Activated CD4-positive, alpha-beta T cell treated with anti-CD3 and anti-CD28 coated beads, Interleukin-2, amount 50 U/mL, for 16 hours (primary cell): ENCODE measurements at regions not wholly inside any gene's neighbourhood (a gene's known extent, or its start where the extent isn't known, plus 50 kb on each side); places are given as distances from the start of the nearest gene placed in this dataset.

Source experiments
- DNase-seq: peaks from one replicate; pipeline ENCODE4 v3.0.0-alpha.2; 2020

DNA sequence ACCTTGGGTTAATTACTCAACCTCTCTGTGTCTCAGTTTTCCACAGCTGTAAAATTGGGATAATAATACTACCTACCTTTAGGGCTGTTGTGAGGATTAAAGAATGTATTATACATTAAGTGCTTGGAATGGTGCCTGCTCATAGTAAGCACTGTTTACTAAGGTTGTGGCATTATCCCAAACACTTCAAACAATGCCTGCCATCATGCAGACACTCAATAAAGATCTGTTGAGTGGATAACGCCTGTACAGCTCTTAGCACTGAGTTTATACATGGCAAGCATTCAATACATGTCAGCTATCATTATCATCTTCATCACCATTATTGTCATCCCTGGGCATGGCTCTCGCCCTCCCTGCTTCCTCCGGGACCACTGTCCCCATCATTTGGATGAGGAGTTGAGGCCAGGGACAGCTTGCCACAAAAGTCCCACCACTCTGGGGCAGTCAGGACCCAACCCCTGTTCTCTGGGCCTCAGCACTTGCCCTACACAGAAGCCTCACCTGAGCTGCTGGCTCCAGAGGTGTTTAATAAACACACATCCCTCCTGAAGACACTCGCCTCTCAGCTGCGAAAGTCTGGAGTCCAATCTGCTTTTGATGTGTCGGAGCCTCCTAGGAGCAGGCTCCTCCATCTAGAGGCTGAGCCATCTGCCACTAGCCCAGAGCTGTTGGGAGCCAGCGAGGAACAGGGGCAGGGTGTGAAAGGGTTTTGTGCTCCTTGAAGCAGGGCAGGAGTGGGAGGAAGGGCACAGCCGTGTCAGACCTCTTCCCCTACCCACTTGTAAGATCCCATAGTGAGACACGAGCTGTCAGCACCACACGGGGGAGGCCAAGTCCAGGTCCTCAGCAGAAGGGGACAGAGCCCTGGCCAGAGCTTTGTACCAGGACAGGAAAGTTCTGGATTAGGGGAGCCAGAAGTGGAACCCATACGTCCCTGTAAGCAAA is 80.9 kb upstream of the ZC3H12A start:
- DNase-seq: no peak

DNA sequence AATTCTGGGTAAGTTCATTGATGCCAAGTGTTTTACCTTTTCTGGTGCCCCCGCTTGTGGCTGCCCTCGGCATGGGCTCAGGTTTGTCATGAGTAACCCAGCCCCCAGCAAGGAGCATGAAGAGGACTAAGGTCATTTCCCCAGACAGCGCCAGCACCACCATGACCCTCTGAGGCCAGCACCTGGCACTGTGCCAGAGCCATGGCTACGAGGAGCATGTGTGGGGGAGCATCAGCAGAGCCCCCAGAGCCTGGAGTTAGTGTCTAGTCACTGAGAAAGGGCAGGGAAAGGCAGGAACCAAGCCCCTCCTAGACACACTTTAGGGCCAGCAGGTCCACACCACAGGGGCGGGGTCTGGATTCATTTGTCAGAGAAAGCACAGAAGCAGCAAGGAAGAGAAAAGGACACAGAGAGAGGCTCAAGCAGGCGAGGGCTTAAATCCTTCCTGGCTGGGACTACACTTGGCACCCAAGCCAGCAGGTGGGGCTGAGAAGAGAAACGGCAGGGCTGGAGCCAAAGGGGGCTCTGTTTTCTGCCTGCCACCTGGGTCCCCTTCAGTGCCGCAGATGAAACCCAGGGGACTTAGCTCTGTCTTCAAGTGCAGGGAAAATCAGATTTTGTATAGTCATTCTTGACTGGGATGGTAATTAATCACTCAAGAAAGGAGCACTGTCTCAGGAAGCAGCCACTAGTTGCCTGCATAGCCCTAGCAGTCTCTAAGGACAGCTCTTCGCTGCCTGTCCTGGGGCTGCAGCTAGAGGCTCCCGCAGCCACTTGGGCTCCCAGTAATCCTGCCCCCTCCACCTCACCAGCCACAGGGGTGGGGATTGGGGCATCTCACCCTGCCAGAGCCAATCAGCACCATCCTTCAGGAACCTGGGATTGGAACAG is 79.6 kb upstream of the ZC3H12A start:
- no peak for DNase-seq

DNA sequence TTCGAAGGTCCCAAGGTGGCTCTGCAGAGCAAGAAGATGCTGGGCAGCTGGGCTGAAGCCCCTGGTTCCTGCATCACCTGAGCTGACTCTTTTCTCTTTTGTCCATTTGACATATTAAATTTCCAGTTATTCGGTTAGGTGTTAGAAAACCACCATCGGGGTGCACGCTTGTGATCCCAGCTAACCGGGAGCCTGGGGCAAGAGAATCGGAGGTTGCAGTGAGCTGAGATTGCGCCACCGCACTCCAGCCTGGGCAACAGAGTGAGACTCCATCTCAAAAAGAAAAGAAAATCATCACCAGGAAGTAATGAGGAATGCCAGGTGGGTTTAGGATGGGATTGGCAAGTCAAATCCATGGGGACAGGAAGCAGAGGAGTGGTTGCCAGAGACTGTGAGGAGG is 76.3 kb upstream of the ZC3H12A start:
- DNase-seq: no peak

DNA sequence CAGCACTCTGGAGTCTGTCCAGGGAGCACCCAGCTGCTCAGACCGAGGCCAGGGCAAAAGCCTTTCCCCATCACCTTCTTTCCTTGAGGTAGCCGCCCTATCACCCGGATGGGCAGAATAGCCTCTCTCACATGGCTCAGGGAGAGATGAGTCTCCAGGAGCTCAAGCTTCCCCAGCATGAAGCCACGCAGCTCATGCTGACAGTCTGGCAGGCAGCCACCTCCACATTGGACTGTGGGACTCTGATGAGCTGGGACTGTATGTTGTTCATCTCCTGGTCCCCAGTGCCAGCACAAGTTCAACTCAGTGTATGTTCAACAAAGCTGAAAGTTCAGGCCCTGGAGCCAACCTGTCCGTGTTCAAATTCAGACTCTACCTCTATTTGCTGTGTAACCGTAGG is 75.2 kb upstream of the ZC3H12A start:
- DNase-seq: no peak

DNA sequence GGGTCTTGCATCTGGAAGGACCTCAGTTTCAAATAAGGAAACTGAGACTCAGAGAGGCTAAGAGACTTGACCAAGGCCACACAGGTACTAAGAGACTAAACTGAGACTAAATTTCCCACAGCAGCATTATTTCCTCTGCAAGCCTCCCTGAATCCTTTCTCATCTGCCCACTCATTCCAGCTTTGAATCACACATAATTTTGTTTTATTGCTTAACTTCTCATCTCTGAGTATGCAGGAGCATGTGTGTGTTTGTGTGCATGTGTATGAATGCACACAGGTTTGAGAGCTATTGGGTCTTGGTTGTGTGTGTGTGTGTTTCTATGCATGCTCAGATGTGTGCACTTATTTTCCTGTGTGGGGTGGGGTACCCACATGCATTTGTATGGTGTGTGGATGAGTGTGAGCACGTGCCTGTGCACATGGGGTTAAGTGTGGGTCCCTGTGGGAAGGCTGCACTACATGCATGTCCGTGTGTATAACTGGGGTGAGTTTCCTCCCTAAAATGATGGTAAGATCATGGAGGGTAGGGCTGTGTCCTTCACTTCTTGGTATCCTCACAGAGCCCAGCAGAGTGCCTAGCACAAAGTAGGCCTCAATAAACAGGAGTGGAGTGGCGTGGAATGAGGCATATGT is 74.4 kb upstream of the ZC3H12A start:
- DNase-seq: no peak

DNA sequence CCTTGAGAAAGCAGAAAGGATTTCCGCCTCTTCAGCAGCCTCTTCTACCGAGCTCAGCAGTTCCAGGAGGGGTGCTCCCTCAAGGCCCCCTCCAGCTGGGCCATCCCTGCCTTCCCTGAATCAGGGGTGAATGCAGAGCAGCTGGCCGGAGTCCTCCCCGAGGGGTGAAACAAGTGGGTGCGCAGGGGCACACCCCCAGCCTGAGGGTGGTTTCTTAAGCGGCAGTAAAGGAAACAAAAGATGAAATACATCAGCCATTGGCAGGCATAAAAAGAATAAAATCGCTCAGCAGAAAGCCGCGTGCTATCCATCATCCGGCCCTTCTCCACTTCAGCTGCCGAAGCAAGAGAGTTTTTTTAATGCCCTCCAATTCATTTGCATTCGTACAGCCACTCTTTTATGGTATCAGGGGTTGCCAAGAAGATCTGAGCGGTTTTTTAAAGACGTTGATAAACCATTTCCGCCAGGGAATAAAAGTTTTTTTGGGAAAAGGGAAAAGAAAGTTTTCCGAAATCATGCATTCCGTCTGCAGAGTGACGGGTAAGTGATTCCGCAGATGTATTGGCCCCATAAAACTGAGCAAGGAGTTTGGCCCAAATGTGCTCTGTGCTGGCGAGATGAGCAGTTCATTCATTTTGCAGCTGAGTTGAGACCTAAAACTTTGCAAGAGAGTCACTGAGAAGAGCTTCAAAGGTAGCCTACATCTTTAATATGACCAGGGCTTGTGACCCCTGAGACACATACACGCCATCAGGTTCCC is 73.7 kb upstream of the ZC3H12A start:
- no peak for DNase-seq

DNA sequence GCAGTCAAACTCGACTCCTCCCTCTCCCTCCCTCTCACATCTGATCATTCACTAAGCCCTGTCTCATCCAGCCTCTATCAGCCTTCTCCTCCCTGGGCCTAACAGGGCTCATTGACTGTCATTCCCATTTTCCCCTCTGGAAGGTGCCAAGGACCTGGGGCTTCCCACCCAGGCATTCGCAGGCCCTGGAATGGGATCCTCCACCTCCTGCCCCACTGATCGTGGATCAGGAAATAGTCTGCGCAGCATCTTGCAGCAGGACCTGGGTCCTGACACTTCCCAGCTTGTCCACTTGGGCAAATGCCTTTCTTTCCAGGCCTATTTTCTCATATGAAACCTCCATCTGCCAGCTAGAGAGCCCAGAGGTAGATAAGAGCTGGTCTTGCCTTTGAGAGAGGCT is 71.2 kb upstream of the ZC3H12A start:
- DNase-seq: no peak

DNA sequence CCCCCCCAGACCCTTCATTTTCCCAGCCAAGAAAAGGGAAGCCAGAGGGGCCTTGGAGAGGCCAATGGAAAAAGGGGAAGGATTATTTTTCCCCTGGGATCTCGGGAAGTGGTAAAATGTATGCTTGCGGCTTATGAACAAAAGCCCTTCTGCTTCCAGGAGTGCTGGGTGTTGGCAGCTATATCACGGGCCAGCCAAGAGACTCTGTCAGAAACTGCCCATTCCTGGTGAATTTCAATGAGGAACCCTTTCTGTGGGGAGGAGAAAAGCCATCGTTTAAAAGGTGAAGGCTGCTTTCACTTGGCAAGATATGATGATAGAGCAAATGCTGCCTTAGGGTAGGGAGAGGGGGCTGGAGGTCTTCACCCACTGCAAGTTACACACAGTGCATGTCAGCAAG is 69.7 kb upstream of the ZC3H12A start:
- DNase-seq: no peak

DNA sequence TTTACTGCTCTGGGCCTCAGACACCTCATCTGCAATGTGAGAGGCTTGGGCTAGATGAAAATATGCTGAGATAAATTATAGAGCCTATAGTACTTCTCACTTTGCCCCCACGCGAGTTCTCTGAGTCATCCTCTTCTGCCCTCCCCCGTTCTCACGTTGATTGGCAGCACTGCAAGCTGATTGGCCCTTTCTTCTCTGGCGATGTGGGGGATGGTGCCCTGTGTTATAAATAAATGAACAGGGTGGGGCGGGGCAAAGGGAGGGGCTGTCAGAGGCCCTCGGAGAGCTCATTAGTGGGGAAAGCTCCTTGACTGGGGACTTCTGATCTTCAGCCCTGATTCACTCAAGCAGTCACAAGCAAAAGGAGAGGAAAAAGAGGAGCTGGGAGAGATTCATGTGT is 64.3 kb upstream of the ZC3H12A start:
- DNase-seq: no peak

DNA sequence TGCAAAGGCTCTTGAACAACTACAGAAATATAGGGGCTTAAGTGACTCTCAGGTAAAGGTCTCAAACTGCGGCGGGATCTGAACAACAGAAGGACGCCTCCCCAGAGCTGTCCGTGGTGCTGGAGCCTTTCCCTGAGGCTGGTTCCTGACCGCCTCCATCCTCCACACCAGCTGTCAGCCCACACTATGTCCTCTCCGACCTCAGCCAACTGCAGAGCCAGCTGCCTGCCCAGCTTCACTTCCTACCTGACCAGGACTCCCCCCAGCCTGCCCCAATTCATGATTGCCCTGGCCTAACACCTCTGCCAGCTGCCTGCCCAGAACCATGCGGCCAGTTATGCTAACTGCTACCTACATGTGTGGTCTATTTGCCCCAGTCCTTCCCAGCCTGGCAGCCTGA is 63.6 kb upstream of the ZC3H12A start:
- no peak for DNase-seq

DNA sequence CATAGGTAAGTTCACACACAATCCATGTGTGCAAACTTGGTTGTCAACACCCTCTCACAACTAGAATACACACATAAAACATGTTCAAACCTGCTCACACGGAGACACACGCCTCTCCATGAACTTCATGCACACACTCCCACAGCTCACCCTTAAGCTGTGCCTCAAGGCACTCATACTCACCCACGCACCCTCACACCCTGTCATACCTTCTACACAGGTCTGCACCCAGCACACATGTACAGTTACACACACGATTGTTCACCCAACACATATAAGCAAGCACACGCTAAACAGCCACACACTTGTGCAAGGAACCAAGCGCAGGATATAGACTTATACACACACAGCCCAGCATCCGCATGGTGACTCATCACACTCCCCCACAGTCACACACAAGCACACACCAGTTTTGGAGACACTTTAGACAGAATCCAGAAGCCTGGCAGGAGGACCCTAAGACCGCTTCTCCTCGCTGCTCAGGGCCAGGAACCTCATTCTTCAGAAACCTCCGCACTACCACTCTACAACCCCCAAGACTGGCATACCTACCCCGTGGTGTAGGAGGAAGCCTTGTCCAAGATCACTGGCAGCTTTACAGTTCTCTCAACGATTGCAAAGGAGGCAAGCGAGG is 58.7 kb upstream of the ZC3H12A start:
- no peak for DNase-seq

DNA sequence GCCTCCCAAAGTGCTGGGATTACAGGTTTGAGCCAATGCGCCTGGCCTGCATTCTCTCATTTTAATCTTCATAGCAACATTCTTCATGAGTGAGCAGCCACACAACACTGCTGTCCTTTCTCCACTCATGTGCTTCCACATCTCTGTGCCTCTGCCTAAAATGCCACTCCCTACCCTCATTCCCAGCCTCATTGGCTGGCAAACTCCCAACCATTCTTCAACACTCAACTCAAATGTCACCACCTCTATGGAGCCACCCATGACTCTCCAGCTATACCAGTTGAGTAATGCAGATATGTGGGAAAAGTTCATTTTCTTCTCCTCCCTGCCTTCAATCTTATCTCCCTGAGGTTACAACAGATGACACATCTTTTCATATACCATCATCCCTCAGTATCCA is 53.9 kb upstream of the ZC3H12A start:
- DNase-seq: no peak

DNA sequence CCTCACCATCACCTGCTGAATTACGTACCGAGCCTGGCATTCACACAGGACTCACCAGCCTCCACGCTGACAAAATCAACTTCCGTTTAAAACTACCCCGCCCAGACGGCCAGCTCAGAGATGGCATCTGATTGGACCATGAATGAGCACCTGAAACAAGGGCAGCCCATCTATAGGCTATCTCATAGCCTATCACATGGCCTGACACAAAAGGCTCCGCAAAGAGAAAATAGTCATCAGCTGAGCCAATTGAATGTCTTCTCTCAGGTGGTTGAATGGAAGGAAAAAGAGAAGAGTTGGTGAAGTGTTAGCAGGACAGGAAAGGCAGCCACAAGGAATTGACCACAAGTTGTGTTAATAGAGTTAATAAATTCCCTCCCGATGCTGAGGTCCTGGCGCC is 50.6 kb upstream of the ZC3H12A start:
- DNase-seq: no peak

DNA sequence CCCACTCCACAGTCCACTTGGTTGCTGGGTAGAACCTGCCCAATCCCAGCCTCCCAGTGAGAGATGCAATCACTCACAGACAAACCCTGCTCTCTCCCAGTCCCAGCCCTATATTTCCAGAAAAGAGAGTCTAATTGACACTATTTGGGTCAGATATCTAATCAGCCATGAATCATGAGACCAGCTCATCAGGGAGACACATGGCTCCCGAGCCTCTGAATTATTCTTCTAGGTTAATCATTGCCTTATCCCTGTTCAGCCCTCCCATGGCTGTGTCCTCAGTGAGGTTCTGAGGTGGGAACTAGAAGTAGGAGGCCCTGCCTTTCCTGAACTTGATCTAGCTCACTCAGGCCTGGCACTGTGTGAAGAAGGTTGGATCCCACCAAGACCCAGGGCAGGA is 49.9 kb upstream of the ZC3H12A start:
- DNase-seq: no peak
